Progenitor cell of endocrine pancreas (in vitro differentiated cells): ENCODE measurements at regions not wholly inside any gene's neighbourhood (a gene's known extent, or its start where the extent isn't known, plus 50 kb on each side); places are given as distances from the start of the nearest gene placed in this dataset.
A peak's percentile ranks its signal among the peaks of the same experiment; 100 is the strongest.

ENCODE experiments used
- DNase-seq: peaks from one replicate; pipeline ENCODE4 v3.0.0; 2021; ENCODE audit warnings: low spot score; ENCODE audit not compliant: unreplicated experiment
- H3K27ac Mint-ChIP-seq: 2 replicates; pipeline ENCODE4 v1.8.0; 2021; ENCODE audit warnings: mild to moderate bottlenecking, moderate library complexity, mixed read lengths
- H3K27me3 Mint-ChIP-seq: 2 replicates; pipeline ENCODE4 v1.8.0; 2021; ENCODE audit warnings: mixed read lengths
- H3K36me3 Mint-ChIP-seq: 2 replicates; pipeline ENCODE4 v1.8.0; 2022; ENCODE audit warnings: mixed read lengths; ENCODE audit not compliant: insufficient read depth
- H3K4me1 Mint-ChIP-seq: 2 replicates; pipeline ENCODE4 v1.8.0; 2021; ENCODE audit warnings: low read depth, mixed read lengths
- H3K4me3 Mint-ChIP-seq: 2 replicates; pipeline ENCODE4 v1.8.0; 2021; ENCODE audit warnings: low read depth, mild to moderate bottlenecking, moderate library complexity, mixed read lengths
- H3K9me3 Mint-ChIP-seq: 2 replicates; pipeline ENCODE4 v1.8.0; 2021; ENCODE audit warnings: low read depth, mixed read lengths
- TF ChIP-seq, protein P1 (sequence below): fragments of 200-600 bp; sonication (generic); IDR thresholded peaks from one replicate; pipeline ENCODE4 v1.5.0; 2021; ENCODE audit warnings: antibody characterized with exemption, mild to moderate bottlenecking; ENCODE audit not compliant: unreplicated experiment

DNA sequence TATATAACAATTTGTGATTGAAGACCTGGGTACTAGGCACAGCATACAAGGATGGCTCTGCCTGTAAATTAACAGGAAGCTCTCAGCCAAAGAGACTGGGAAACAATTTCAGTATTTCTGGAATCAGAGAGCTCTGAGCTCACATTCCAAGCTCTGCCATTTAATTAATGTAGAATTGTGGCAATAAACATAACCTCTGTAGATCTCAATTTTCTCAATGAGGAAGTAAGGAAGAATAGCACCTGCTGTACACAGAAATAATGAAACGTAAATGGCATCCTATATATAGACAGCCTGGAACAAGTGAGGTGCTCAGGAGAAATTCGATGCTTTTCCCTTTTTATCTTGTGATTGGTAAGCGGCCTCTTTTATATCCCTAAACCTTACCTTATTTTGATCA is 538.5 kb upstream of the JAG1 start:
- Mint-ChIP-seq H3K27ac (no peak overlapping the region), H3K4me1 (peaks cover 41% of the 10 kb centered on the region), H3K27me3 (peaks cover 3% of the 10 kb centered on the region), H3K9me3 (no peaks in the 10 kb centered on the region), H3K4me3 (no peak overlapping the region), H3K36me3 (no peaks in the 10 kb centered on the region)
- TF ChIP-seq, protein P1, sequence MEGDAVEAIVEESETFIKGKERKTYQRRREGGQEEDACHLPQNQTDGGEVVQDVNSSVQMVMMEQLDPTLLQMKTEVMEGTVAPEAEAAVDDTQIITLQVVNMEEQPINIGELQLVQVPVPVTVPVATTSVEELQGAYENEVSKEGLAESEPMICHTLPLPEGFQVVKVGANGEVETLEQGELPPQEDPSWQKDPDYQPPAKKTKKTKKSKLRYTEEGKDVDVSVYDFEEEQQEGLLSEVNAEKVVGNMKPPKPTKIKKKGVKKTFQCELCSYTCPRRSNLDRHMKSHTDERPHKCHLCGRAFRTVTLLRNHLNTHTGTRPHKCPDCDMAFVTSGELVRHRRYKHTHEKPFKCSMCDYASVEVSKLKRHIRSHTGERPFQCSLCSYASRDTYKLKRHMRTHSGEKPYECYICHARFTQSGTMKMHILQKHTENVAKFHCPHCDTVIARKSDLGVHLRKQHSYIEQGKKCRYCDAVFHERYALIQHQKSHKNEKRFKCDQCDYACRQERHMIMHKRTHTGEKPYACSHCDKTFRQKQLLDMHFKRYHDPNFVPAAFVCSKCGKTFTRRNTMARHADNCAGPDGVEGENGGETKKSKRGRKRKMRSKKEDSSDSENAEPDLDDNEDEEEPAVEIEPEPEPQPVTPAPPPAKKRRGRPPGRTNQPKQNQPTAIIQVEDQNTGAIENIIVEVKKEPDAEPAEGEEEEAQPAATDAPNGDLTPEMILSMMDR: no peak
- DNase-seq: no peak

DNA sequence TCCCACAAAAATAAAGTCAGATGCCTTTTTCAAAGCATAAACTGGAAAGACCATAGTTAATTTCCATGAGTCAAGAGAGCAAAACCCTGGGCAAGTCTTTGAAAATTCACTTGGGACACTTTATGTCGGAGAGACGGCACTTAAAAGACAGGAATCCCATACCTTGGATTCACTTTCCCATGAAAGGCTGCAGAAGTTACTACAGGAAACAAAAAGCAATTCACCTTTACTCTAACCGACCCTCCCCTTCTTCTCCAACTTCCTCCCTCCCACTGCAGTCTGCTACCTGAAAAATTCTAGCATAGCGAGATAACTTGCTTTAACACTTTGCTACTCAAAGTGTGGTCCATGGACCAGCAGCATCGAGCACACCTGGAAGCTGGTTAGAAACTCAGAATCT is 539.1 kb upstream of the JAG1 start:
- TF ChIP-seq, protein P1: no peak
- Mint-ChIP-seq H3K27me3 (peaks cover 3% of the 10 kb centered on the region), H3K4me3 (no peak overlapping the region), H3K27ac (no peak overlapping the region), H3K9me3 (no peaks in the 10 kb centered on the region), H3K4me1 (peaks cover 44% of the 10 kb centered on the region), H3K36me3 (no peaks in the 10 kb centered on the region)
- DNase-seq: no peak

DNA sequence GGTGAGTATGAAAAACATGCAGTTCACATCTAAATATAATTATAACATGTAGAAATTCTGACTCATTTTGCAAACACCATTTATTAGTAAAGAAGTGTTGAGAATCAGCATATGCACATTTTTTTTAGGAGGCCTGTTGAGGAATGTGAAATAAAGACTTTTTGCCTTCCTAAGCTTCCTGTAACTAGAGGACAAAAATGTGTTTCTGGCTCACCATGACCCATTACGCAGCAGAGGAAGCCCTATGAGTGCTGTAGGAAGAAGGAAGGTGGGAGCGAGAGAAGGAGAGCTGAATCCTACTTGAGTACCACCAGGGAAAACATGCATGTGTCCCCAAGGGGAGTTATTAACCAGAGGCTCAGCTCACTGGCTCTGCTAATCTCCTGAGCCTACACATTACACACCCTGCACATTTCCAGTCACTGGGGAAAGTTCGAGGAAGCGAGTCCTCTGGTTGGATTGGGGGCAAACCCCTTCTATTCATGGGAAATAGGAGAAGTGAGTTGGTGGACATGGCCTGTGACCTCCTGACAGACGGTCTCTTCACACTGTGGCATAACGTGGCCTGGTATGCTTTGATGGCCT is 540.5 kb upstream of the JAG1 start:
- TF ChIP-seq, protein P1: no peak
- H3K4me1 Mint-ChIP-seq: peaks cover 56% of the 10 kb centered on the region
- no peaks in the 10 kb centered on the region for H3K36me3 Mint-ChIP-seq
- H3K27ac Mint-ChIP-seq: peak overlapping the region; percentile 51
- no peak overlapping the region for H3K4me3 Mint-ChIP-seq
- H3K9me3 Mint-ChIP-seq: no peaks in the 10 kb centered on the region
- DNase-seq: no peak
- peaks cover 3% of the 10 kb centered on the region for H3K27me3 Mint-ChIP-seq

DNA sequence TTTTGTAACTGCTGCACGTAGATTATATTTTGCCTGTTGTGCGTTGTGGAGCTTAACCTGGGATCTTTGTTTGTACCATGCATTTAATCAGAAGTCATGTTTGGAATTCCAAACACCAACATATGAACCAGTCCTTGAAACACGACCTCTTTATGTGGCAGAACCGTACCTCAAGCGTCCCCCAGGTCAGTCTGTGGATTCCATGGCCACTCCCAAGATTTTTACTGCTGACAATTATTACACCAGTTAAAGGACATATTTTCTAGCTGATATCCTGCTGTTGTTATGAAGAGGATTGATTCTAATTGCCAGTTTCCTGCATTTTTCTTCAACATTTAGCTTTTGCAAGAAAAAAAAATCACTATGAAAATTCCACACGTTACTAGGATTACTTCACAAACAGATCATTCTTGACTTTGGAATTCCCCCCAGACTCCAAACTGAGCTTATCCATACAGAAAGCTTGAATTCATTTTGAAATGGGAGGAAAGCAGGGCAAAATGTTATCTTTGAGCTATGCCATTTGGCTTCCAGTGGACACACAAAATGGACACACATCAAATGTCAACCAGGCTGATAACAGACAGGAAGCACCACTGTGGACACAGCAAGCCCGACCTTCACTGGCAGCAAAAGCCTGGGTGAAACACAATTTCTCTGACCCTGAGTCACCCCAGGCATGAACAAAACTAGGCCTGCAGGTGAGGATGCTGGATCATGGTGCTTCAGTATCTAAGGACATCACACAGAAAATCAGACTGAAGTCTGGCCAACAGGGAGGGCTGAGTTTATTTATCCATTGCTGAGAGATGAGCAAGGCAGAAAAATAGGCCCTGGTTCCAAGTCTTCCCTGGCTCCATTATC is 542.9 kb upstream of the JAG1 start:
- Mint-ChIP-seq H3K27ac (peak overlapping the region; percentile 77), H3K27me3 (no peaks in the 10 kb centered on the region), H3K9me3 (no peaks in the 10 kb centered on the region), H3K4me1 (peaks cover 57% of the 10 kb centered on the region), H3K4me3 (peak overlapping the region; percentile 10), H3K36me3 (no peaks in the 10 kb centered on the region)
- TF ChIP-seq, protein P1: no peak
- no peak for DNase-seq

DNA sequence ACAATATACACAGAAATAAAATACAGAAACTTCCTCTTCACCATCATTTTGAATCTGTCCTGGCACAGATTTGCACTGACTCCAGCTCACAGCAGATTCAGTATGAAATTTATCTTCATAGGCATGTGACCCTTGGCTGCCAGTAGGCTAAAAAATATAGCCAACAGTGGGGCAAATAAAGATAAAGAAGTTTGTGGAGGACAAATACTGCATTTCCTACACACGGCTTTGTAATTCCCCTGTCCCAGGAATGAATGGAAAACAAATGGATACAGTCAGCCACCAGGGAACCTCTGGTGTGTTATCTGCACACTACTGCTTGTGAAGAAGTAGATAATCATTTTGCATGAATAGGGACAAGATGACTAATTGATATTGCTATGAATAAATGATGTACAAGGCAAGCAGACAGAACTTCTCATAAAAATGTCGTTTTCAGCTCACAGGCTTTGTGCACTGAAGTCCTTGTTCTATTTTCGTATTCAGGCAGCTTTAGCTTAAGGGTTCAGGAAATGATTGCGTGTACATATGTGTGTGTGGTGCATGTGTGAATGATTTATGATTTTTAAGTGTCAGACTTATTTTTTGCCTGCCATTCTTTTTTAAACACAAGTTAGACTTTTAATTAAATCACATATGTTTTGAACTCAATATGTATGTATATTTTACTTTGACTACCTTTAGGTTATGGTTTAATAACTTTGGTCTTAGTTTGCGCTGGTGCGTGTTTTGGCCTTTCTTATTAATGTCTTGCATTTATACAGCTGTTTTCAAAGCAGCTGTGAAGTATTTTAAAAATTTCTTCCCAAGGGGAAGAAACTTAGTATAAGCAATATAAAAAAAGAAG is 543.8 kb upstream of the JAG1 start:
- Mint-ChIP-seq H3K27ac (peak overlapping the region; percentile 77), H3K4me1 (peaks cover 57% of the 10 kb centered on the region)
- TF ChIP-seq, protein P1: peak; percentile 9

More for the DNA sequence above, 543.8 kb upstream of the JAG1 start:
- H3K27me3 Mint-ChIP-seq: peaks cover 3% of the 10 kb centered on the region
- no peaks in the 10 kb centered on the region for H3K36me3 Mint-ChIP-seq
- no peak overlapping the region for H3K4me3 Mint-ChIP-seq
- H3K9me3 Mint-ChIP-seq: no peaks in the 10 kb centered on the region
- DNase-seq: no peak
